AG04450 (cell line): ENCODE measurements at regions not wholly inside any gene's neighbourhood (a gene's known extent, or its start where the extent isn't known, plus 50 kb on each side); places are given as distances from the start of the nearest gene placed in this dataset.

Source experiments
- CTCF ChIA-PET: fragments of 300-600, 350-600 bp; formaldehyde crosslinking; extraction: SDS; loops from one replicate; lab custom pipeline; 2022; ENCODE audit warnings: antibody characterized with exemption, inconsistent platforms; lab: Charles Lee
- POLR2A ChIA-PET: fragments of 350-600 bp; formaldehyde crosslinking; extraction: SDS; loops from one replicate; lab custom pipeline; 2021; ENCODE audit warnings: antibody characterized with exemption, inconsistent platforms; lab: Yijun Ruan, JAX
- DNase-seq: peaks from one replicate; pipeline ENCODE4 v3.0.0-alpha.2; 2011; ENCODE audit warnings: low read depth, low spot score
- H3K27ac ChIP-seq: one replicate; pipeline ENCODE4 v1.5.1; 2012; ENCODE audit warnings: low read depth, low read length, control low read depth
- H3K27me3 ChIP-seq: one replicate; pipeline ENCODE4 v1.6.0; 2012; ENCODE audit warnings: low read length; ENCODE audit not compliant: control insufficient read depth, insufficient read depth
- H3K4me3 ChIP-seq: 2 replicates; pipeline ENCODE4 v1.5.1; 2011; ENCODE audit warnings: mild to moderate bottlenecking, low read depth, low read length, control low read depth
- H3K9me3 ChIP-seq: 2 replicates; pipeline ENCODE4 v1.5.1; 2012; ENCODE audit warnings: low read length; ENCODE audit not compliant: control insufficient read depth, insufficient read depth
- CTCF ChIP-seq: IDR thresholded peaks from 2 replicates; pipeline ENCODE4 v1.5.1; 2011; ENCODE audit warnings: low read depth, low read length, control low read depth, inconsistent platforms

DNA sequence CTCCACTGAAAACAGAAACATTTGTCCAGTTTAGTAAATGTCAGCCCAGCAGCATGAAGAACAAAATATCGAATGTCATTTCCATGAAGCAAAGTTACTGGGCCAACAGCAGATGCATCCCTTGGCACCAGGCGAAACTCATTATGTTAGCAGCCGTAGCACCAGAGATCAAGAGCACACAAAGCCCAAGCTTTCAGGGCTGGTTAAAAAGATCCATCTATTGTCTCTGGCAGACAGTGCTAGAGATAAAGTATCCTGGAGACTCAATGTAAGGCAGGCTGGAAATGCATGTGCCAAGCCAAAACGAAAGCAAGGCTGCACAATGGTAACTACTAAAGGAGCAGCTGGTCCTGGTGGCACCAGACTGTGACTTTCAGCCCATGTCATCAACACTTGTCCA, 120.3 kb upstream of the PLEKHG7 start:
- Histone ChIP-seq H3K4me3 (no peak overlapping the region), H3K27me3 (no peaks in the 10 kb centered on the region), H3K27ac (no peak overlapping the region), H3K9me3 (peaks cover 8% of the 10 kb centered on the region; the same call in 1 of the 2 replicates)
- no peak for TF ChIP-seq CTCF
- DNase-seq = no peak
- ChIA-PET POLR2A (no interaction called here), CTCF (interaction anchor here (0.8 kb wide), 1 partner anchor 1200 kb away, joined by 4 read pairs; no protein-coding TSS in a partner anchor)

GRCh38 chr12:92581604-92582003, 121.2 kb upstream of the PLEKHG7 start:
- Histone ChIP-seq H3K4me3 (no peak overlapping the region), H3K9me3 (peaks cover 8% of the 10 kb centered on the region; the same call in 1 of the 2 replicates), H3K27ac (no peak overlapping the region), H3K27me3 (no peaks in the 10 kb centered on the region)
- ChIA-PET CTCF (no interaction called here), POLR2A (interaction anchor here (1.0 kb wide), 1 partner anchor 436 kb away, joined by 4 read pairs; the partner anchor contains the start of gene BTG1)
- TF ChIP-seq CTCF = no peak
- DNase-seq = no peak

GRCh38 chr12:92574911-92575570, 127.7 kb upstream of the PLEKHG7 start:
- TF ChIP-seq CTCF = no peak
- DNase-seq = no peak
- H3K27ac ChIP-seq = no peak overlapping the region
- no peaks in the 10 kb centered on the region for H3K27me3 ChIP-seq
- POLR2A ChIA-PET = no interaction called here
- CTCF ChIA-PET = interaction anchor here (1.0 to 2.0 kb wide), 2 partner anchors 74 to 1193 kb away, joined by 3 to 8 read pairs; no protein-coding TSS in a partner anchor
- H3K4me3 ChIP-seq = no peak overlapping the region
- H3K9me3 ChIP-seq = no peaks in the 10 kb centered on the region

- ChIA-PET POLR2A (no interaction called here), CTCF (interaction anchor here (1.0 to 2.0 kb wide), 2 partner anchors 75 to 1192 kb away, joined by 3 to 8 read pairs; no protein-coding TSS in a partner anchor)
- no peak for DNase-seq
- Histone ChIP-seq H3K27me3 (no peaks in the 10 kb centered on the region), H3K4me3 (no peak overlapping the region), H3K27ac (no peak overlapping the region), H3K9me3 (no peaks in the 10 kb centered on the region)
- peak; percentile 48 for TF ChIP-seq CTCF
These were observed 128.6 kb upstream of the PLEKHG7 start for GRCh38 chr12:92574051-92574783.

DNA sequence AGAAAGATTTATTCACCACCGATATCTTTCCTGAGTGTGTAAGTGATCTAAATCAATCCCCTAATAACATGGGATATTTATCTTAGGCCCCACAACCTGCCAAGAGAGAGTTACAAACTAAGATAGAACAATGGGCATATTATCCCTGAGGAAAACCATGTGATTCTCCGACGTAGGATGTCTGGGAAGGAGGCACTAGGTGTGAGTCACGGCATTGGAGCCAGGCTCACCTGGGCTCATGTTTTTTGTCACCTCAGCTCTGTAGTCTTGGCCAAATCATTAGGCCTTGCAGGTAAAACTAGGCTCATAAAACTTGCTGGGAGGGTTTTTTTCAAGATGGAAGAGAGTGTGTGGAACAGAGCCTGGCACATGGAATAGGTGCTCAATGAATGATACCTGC, 129.7 kb upstream of the PLEKHG7 start:
- H3K4me3 ChIP-seq = no peak overlapping the region
- no peak overlapping the region for H3K27ac ChIP-seq
- no peaks in the 10 kb centered on the region for H3K27me3 ChIP-seq
- no peak for DNase-seq
- CTCF ChIA-PET = interaction anchor here (1.4 to 2.0 kb wide), 2 partner anchors 35 to 1191 kb away, joined by 4 to 18 read pairs; no protein-coding TSS in a partner anchor
- no peak for TF ChIP-seq CTCF
- no peaks in the 10 kb centered on the region for H3K9me3 ChIP-seq
- POLR2A ChIA-PET = no interaction called here
